Gastroesophageal sphincter (tissue), 3 donors: ENCODE measurements at regions not wholly inside any gene's neighbourhood (a gene's known extent, or its start where the extent isn't known, plus 50 kb on each side); places are given as distances from the start of the nearest gene placed in this dataset.

Source experiments
- CTCF ChIP-seq, 4 experiments: fragments of 200-600 bp in 2 of 4; fragments of 450-650 bp in 2 of 4; sonication (generic) in 1 of 4; IDR thresholded peaks; one replicate each; pipeline ENCODE4 v1.5.1; 2017 to 2019; ENCODE audit warnings: antibody characterized with exemption in 4 of 4, mild to moderate bottlenecking in 2 of 4, moderate library complexity in 2 of 4
- EP300 ChIP-seq: sonication (generic); formaldehyde crosslinking; IDR thresholded peaks from one replicate; pipeline ENCODE4 v1.6.1; 2017; ENCODE audit warnings: antibody characterized with exemption, mild to moderate bottlenecking
- POLR2A ChIP-seq, 2 donors: fragments of 450-650 bp; IDR thresholded peaks; one replicate each; pipeline ENCODE4 v1.6.1; 2017; ENCODE audit warnings: antibody characterized with exemption in 2 of 2, mild to moderate bottlenecking in 2 of 2, moderate library complexity in 1 of 2
- POLR2AphosphoS5 ChIP-seq: sonication (generic); formaldehyde crosslinking; IDR thresholded peaks from one replicate; pipeline ENCODE4 v1.6.1; 2017; ENCODE audit warnings: antibody characterized with exemption

GRCh38 chr4:151534195-151534594 lies 125.2 kb downstream of the FHIP1A start:
- TF ChIP-seq CTCF (IDR thresholded peaks at IDR 0.05) (no peak), POLR2A (IDR thresholded peaks at IDR 0.05) (no peak), POLR2AphosphoS5 (no peak), EP300 (no peak)
